Astrocyte (in vitro differentiated cells and primary cell): ENCODE measurements at regions not wholly inside any gene's neighbourhood (a gene's known extent, or its start where the extent isn't known, plus 50 kb on each side); places are given as distances from the start of the nearest gene placed in this dataset.

ENCODE experiments used
- DNase-seq: peaks from one replicate; pipeline ENCODE4 v3.0.0-alpha.2; 2010; ENCODE audit warnings: low read depth
- FAIRE-seq: peaks from 2 replicates; lab custom pipeline; 2011; peaks lifted over from hg19 to GRCh38; lab: Jason Lieb, UNC
- H2AFZ ChIP-seq: 2 replicates; pipeline ENCODE4 v1.6.0; 2012; ENCODE audit warnings: low read depth, low read length, inconsistent platforms
- H3K27ac ChIP-seq: 2 replicates; pipeline ENCODE4 v1.5.1; 2011; ENCODE audit warnings: low read depth, low read length, inconsistent platforms
- H3K27me3 ChIP-seq: 2 replicates; pipeline ENCODE4 v1.6.0; 2011; ENCODE audit warnings: low read length, inconsistent platforms; ENCODE audit not compliant: insufficient read depth
- H3K36me3 ChIP-seq: 2 replicates; pipeline ENCODE4 v1.5.1; 2011; ENCODE audit warnings: low read length, inconsistent platforms; ENCODE audit not compliant: insufficient read depth
- H3K4me1 ChIP-seq: 2 replicates; pipeline ENCODE4 v1.5.1; 2011; ENCODE audit warnings: low read length, inconsistent platforms; ENCODE audit not compliant: insufficient read depth
- H3K4me2 ChIP-seq: 2 replicates; pipeline ENCODE4 v1.6.0; 2012; ENCODE audit warnings: low read length, inconsistent platforms
- H3K4me3 ChIP-seq: 2 replicates; pipeline ENCODE4 v1.5.1; 2011; ENCODE audit warnings: low read depth, mild to moderate bottlenecking, low read length, inconsistent platforms; ENCODE audit not compliant: insufficient read depth
- H3K79me2 ChIP-seq: 2 replicates; pipeline ENCODE4 v1.6.0; 2012; ENCODE audit warnings: mild to moderate bottlenecking, low read length, inconsistent platforms; ENCODE audit not compliant: insufficient read depth
- H3K9ac ChIP-seq: 2 replicates; pipeline ENCODE4 v1.6.0; 2012; ENCODE audit warnings: mild to moderate bottlenecking, low read length, inconsistent platforms
- H3K9me3 ChIP-seq: 2 replicates; pipeline ENCODE4 v1.5.1; 2012; ENCODE audit warnings: low read depth, mild to moderate bottlenecking, low read length, inconsistent platforms; ENCODE audit not compliant: insufficient read depth
- H4K20me1 ChIP-seq: 2 replicates; pipeline ENCODE4 v1.6.0; 2012; ENCODE audit warnings: low read length, inconsistent platforms; ENCODE audit not compliant: insufficient read depth
- H3K27ac Mint-ChIP-seq: one replicate; pipeline ENCODE4 v1.8.0; 2021; ENCODE audit warnings: mild to moderate bottlenecking, mixed read lengths; ENCODE audit not compliant: unreplicated experiment
- H3K27me3 Mint-ChIP-seq: one replicate; pipeline ENCODE4 v1.8.0; 2021; ENCODE audit warnings: low read depth, mixed read lengths; ENCODE audit not compliant: unreplicated experiment
- H3K36me3 Mint-ChIP-seq: one replicate; pipeline ENCODE4 v1.8.0; 2021; ENCODE audit warnings: low read depth, mixed read lengths; ENCODE audit not compliant: unreplicated experiment
- H3K4me1 Mint-ChIP-seq: one replicate; pipeline ENCODE4 v1.8.0; 2021; ENCODE audit warnings: low read depth, mixed read lengths; ENCODE audit not compliant: unreplicated experiment
- H3K4me3 Mint-ChIP-seq: one replicate; pipeline ENCODE4 v1.8.0; 2021; ENCODE audit warnings: mild to moderate bottlenecking, moderate library complexity, mixed read lengths; ENCODE audit not compliant: unreplicated experiment
- H3K9me3 Mint-ChIP-seq: one replicate; pipeline ENCODE4 v1.8.0; 2021; ENCODE audit warnings: mild to moderate bottlenecking, mixed read lengths; ENCODE audit not compliant: unreplicated experiment
- CTCF ChIP-seq: IDR thresholded peaks from 2 replicates; pipeline ENCODE4 v1.5.1; 2011; ENCODE audit warnings: low read depth, mild to moderate bottlenecking, inconsistent platforms, low read length, moderate library complexity; ENCODE audit not compliant: insufficient read depth
- EZH2 ChIP-seq: IDR thresholded peaks from 2 replicates; pipeline ENCODE4 v1.6.1; 2012; ENCODE audit warnings: mild to moderate bottlenecking, low read length, inconsistent platforms; ENCODE audit not compliant: insufficient read depth

DNA sequence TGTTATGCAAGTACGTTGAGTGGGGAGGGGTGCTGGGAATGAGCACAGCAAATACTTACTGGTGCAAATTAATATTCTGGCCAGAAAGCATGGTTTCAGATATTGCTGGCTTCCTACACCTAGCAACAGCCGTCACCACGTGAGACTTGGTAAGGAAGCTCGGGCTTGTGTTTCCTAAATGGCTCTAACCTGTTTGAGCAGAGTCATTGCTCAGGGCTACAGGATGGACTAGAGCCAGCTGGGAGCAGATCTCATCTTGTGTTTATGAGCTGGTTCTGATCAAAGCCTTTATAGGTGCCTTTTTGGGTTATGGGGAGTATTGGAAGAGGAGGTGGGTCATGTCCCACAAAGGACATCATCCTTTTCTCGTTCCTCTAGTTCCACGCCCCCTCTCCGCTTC is 200.3 kb downstream of the BUB3 start:
- Histone ChIP-seq H3K27me3 (peaks cover 5% of the 10 kb centered on the region), H3K4me1 (no peaks in the 10 kb centered on the region), H4K20me1 (no peaks in the 10 kb centered on the region), H3K27ac (no peak overlapping the region), H3K9me3 (no peaks in the 10 kb centered on the region), H3K36me3 (no peaks in the 10 kb centered on the region), H2AFZ (no peak overlapping the region), H3K4me2 (no peak overlapping the region), H3K9ac (no peak overlapping the region), H3K79me2 (no peaks in the 10 kb centered on the region), H3K4me3 (no peak overlapping the region)
- peaks cover 3% of the 10 kb centered on the region for H3K27me3 Mint-ChIP-seq
- FAIRE-seq (no peak), DNase-seq (no peak)
- no peak overlapping the region for H3K27ac Mint-ChIP-seq
- H3K4me3 Mint-ChIP-seq, result no peak overlapping the region
- TF ChIP-seq CTCF (no peak), EZH2 (no peak)
- H3K4me1 Mint-ChIP-seq, result no peaks in the 10 kb centered on the region
- H3K36me3 Mint-ChIP-seq, result no peaks in the 10 kb centered on the region
- no peaks in the 10 kb centered on the region for H3K9me3 Mint-ChIP-seq

- TF ChIP-seq CTCF, result no peak
- no peak for TF ChIP-seq EZH2
- no peak for FAIRE-seq
- no peak for DNase-seq
These were observed 201.7 kb downstream of the BUB3 start for GRCh38 chr10:123355748-123356481.

GRCh38 chr10:123356799-123357198 is 202.6 kb downstream of the BUB3 start:
- peaks cover 2% of the 10 kb centered on the region for H3K9me3 Mint-ChIP-seq
- peaks cover 5% of the 10 kb centered on the region for H3K27me3 ChIP-seq
- TF ChIP-seq CTCF (no peak), EZH2 (no peak)
- H3K36me3 Mint-ChIP-seq, result peaks cover 2% of the 10 kb centered on the region
- DNase-seq, result no peak
- H3K4me1 Mint-ChIP-seq, result no peaks in the 10 kb centered on the region
- H3K27ac ChIP-seq, result no peak overlapping the region
- H4K20me1 ChIP-seq, result no peaks in the 10 kb centered on the region
- no peaks in the 10 kb centered on the region for H3K9me3 ChIP-seq
- H3K79me2 ChIP-seq, result no peaks in the 10 kb centered on the region
- H3K27me3 Mint-ChIP-seq, result peaks cover 12% of the 10 kb centered on the region
- H3K4me2 ChIP-seq, result no peak overlapping the region
- no peak for FAIRE-seq
- no peaks in the 10 kb centered on the region for H3K4me1 ChIP-seq
- H2AFZ ChIP-seq, result no peak overlapping the region
- H3K4me3 ChIP-seq, result no peak overlapping the region
- H3K9ac ChIP-seq, result no peak overlapping the region
- no peak overlapping the region for H3K27ac Mint-ChIP-seq
- no peak overlapping the region for H3K4me3 Mint-ChIP-seq
- no peaks in the 10 kb centered on the region for H3K36me3 ChIP-seq

More at GRCh38 chr10:123355748-123356481, 201.7 kb downstream of the BUB3 start:
- H3K27ac Mint-ChIP-seq, result no peak overlapping the region
- Histone ChIP-seq H3K4me3 (no peak overlapping the region), H3K4me1 (no peaks in the 10 kb centered on the region), H3K27me3 (peaks cover 5% of the 10 kb centered on the region), H3K27ac (no peak overlapping the region), H3K9ac (no peak overlapping the region), H3K4me2 (no peak overlapping the region), H3K36me3 (no peaks in the 10 kb centered on the region), H3K79me2 (no peaks in the 10 kb centered on the region), H3K9me3 (no peaks in the 10 kb centered on the region), H2AFZ (no peak overlapping the region), H4K20me1 (no peaks in the 10 kb centered on the region)
- no peaks in the 10 kb centered on the region for H3K36me3 Mint-ChIP-seq
- H3K27me3 Mint-ChIP-seq, result peaks cover 7% of the 10 kb centered on the region
- H3K4me1 Mint-ChIP-seq, result no peaks in the 10 kb centered on the region
- peaks cover 2% of the 10 kb centered on the region for H3K9me3 Mint-ChIP-seq
- no peak overlapping the region for H3K4me3 Mint-ChIP-seq
